ENCODE measurements at regions not wholly inside any gene's neighbourhood (a gene's known extent, or its start where the extent isn't known, plus 50 kb on each side); places are given as distances from the start of the nearest gene placed in this dataset.
"Not testable (repeated sequence)": the region's sequence is repeated elsewhere in the genome, so short reads cannot be mapped to it uniquely, and the experiment has no call there.

DNA sequence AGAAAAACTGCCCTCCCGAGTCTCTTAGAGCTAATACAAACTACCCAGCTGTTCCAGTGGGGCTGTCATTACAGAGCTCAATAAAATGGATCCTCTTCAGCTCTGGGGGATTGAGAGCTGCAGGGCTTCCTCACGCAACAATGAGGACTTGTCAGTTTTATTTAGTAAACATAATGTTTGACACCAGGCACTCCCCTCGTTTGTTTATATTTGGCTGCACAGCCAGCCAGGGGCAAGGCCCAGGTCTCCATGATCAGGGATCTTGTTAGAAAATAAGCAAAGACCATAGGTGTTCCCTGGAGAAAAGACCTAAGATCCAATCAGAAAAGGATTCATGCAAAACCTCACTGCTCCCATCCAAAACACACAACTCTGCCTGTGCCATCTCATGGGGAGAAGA, 158.2 kb downstream of the C1D start:
- DNase-seq (ENCODE audit: low read depth in 2 of 2): no peak

DNA sequence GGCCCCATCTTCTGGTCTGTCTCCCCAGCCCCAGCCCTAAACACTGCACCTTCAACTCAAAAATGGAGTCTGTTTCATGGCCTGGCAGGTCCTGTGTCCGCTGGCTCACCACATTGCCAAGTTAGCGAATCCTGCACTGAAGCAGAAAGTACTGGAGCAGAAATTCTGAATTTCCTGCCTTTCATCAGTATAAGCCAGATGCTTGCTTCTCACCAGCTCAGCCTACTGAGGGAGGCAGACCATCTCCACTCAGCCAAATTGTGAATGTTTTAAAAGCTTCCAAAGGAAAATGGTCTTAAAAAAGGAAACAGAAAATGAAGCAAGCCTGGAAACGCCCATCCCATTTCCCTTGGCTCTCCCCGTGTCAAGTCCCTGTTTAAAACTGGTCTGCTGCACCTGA, 157.8 kb downstream of the C1D start:
- no peak for DNase-seq (ENCODE audit: low read depth in 2 of 2)

DNA sequence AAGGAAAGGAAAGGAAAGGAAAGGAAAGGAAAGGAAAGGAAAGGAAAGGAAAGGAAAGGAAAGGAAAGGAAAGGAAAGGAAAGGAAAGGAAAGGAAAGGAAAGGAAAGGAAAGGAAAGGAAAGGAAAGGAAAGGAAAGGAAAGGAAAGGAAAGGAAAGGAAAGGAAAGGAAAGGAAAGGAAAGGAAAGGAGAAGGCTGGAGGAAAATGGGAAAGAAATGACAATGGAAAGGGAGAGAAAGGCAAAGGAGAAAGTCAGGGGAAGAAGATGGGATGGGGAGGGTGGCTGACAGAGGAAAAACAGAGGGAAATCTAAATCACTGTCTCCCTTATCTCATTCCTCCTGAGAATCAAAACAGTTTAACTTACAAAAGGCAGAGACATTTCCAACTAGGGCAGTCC, 156.3 kb downstream of the C1D start:
- DNase-seq (ENCODE audit: low read depth in 2 of 2): not testable (repeated sequence)

DNA sequence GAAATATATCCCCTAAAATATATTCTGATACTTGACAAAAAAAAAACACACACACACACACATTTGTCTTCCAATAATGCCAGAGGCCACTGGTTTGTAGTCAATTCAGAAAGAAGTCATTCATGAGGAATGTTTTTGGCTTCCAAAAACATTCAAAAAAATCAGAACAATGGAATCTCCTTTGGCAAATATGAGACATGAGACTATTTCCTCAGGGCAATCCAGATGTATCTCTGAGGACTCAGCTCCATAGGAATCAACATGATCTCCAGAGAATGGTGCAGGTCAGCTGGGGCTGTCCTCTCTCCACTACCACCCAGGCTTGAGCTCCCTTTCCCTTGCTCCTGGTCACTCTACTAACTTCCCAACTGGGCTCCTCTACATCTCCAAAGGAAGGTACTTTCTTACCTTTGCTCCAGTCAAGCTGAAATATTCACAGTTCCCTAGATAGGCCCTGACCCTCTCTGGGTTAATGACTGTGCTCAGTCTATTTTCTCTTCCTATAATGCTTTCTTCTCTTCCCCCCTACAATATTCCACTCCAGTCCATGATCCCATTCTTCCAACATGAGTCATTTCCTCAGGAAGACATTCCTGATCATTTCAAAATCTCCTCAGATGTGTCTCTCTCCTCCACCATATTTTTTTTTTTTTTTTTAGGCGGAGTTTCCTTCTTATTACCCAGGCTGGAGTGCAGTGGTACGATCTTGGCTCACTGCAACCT, 145.3 kb downstream of the C1D start:
- DNase-seq (ENCODE audit: low read depth in 2 of 2): no peak

DNA sequence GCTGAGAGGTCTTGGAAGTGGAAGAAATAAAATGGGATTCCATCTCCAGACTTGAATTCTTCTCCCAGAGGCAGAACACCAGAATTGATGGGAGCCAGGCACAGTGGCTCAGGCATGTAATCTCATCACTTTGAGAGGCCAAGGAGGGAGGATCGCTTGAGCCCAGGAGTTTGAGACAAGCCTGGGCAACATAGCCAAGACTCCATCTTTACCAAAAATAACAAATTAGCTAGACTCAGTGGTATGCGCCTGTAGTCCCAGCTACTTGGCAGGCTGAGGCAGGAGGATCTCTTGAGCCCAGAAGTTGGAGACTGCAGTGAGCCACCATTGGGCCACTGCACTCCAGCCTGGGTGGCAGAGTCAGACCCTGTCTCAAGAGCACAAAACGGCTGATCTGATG, 144.3 kb downstream of the C1D start:
- no peak for DNase-seq (ENCODE audit: low read depth in 2 of 2)

DNA sequence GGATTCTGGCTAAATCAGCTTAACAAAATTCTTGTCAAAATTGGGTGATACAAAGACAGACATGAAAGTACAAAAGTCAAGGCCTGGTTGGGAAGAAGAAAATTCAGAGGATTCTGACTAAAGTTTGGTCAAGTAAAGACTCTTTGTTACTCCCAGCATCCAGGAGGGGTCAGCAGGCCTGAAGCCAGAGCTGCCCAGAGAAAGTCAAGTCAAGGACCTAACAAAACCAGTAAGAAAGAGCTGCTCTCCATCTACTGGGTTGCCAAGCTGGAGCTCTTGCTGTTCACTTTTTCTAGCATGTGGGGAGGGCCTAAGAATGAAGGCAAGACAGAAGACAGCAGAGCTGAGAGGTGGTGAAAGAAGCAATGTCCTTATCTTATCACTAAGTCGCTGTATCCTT, 143.3 kb downstream of the C1D start:
- no peak for DNase-seq (ENCODE audit: low read depth in 2 of 2)

DNA sequence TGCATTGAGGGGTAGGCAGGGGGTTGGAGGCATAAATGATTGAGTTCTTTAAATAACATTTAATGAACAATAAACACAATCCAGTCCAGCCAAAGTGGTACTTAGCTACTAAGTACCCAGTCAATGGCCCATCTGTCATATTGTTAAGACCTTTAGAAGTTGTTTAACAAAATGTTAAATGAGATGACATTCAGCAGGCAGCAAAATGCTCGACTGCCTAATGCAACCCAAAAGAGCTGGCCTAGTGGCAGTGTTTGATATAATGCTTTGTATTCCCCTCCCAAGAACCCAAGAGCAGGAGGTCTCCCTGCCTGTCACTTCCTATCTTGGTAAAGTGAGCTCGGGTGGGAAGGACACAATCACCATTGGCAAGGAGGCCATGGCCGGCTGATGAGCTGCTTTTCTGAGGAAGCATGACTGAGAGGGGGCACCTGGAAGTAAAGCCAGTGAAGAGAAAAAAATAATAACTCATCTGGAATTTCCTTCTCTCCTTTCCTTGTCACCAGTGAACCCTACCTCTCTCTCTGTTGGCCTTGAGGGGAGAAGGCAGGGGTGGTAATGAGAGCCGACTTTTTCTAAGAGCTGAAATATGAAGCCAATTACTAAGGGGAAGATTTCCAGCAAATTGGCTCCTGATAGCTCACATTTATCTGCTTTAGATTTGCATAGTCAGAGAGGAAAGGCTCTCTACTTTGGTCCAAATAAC, 140.6 kb downstream of the C1D start:
- no peak for DNase-seq (ENCODE audit: low read depth in 2 of 2)

DNA sequence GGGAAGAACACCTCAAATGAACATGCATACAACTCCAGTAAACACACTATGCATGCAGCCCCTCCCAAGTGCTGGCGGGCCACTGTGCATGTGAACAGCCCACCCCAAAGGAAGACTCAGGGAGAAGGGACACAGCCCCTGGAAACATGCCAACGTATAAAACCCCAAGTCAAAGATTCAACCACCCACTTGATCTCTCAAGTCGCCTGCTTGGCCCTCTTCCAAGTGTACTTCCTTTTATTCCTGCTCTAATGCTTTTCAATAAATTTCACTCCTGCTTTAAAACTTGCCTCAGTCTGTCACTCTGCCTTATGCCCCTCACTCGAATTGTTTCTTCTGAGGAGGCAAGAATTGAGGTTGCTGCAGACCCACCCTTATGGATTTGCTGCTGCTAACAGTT, 139.1 kb downstream of the C1D start:
- DNase-seq (ENCODE audit: low read depth in 2 of 2): no peak

DNA sequence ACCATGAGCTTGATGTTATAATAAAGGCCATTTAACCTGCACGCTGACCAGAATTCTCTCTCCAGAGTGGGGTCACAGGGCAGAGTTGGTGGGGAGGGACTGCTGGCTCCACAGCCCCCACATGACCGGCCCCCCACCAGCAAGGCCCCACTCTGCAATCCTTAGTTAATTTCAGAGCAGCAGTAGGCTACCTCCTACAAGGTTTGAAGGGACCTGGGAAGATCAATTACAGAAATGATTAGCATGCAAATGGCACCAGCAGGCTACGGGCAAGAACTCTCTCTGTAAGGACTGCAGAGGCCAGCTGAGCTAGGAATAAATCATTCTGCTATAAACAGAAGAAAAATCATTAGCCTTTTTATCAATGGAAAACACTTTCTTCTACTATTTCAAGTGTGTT, 135.3 kb downstream of the C1D start:
- no peak for DNase-seq (ENCODE audit: low read depth in 2 of 2)

DNA sequence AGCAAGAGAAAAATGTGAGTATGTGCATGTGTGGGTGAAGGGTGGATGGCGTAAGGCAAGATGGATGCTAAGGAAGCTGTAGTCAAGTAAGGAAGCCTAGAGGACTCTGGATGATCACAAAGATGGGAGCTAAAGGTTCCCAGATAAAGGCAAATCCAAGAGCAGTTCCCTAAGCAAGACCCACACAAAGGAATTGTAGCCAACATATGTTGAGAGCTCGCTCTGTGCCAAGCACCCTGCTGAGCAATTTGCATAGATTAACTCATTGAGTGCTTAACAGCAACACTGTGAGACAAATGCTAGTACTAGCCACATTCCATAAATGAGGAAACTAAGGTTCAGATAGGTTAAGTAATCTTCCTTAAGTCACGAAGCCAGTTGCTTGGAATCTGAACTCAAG, 132.6 kb downstream of the C1D start:
- no peak for DNase-seq (ENCODE audit: low read depth in 2 of 2)

DNA sequence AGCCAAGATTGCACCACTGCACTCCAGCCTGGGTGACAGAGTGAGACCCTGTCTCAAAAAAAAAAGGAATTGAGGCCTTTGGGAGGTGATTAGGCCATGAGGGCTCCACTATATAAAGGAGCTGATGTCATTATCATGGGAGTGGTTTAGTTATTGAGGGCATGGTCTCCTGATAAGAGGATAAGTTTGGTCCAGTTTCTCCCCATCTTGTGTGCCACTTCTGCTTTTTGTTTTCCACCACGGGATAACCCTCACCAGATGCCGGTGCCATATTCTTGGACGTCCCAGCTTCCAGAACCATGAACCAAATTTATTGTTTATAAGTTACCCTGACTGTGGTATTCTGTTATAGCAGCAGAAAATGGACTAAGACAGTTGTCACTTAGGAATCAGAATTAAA, 125.8 kb downstream of the C1D start:
- DNase-seq (ENCODE audit: low read depth in 2 of 2): no peak

DNA sequence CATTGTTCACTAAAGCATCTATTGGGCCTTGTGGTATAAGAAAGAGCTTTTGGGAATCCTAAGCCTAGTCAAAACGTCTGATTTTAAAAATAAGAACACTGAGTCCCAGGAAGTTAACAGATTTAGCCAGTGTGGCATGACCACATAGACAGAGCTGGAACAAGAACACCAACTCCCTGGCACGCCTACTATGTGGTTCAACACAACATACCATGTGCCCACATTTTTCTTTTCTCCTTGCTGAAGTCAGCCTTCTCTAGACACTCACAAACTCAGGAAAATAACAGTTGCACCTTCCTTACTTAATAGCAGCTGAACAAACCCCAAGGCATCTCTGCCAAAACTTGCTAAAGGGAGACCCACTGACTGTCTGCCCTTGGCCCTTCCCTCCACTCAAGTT, 124.8 kb downstream of the C1D start:
- DNase-seq (ENCODE audit: low read depth in 2 of 2): no peak

DNA sequence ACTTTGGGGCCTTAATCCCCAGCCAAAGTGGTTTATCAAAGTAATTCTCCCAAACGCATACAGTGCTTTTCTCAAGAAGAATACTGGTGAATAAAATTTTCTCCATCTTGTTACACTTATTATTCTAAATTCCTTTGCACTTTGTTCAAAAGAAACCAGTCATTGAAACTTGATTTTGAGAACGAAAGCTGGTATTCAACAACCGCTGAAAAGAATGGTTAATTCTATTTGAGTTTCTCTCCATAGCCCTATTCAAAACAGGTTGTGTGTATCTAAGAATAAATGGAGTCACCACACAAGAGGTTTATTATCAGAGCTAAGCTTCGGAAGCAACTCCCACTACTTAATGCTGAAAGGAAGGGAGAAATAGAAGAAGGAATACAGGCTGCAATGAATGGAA, 117.7 kb downstream of the C1D start:
- no peak for DNase-seq (ENCODE audit: low read depth in 2 of 2)

DNA sequence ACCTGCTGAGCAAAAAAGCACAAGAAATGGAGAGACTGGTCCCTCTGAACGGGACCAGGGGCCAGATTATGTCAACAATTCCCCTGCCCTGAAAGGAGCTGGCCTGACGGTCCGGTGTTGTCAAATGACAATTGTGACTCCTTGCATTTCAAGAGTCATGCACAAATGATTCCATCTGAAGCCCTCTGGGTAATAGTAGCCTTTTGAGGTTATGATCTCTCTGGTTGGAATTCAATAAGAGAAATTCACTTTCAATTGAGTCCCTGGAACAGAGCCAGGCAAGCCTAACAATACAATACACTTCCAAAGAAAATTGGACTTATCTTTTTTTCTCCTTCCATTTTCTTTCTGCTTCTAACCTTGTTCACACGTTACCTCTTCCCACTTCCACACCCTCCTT, 116.9 kb downstream of the C1D start:
- DNase-seq (ENCODE audit: low read depth in 2 of 2): no peak

DNA sequence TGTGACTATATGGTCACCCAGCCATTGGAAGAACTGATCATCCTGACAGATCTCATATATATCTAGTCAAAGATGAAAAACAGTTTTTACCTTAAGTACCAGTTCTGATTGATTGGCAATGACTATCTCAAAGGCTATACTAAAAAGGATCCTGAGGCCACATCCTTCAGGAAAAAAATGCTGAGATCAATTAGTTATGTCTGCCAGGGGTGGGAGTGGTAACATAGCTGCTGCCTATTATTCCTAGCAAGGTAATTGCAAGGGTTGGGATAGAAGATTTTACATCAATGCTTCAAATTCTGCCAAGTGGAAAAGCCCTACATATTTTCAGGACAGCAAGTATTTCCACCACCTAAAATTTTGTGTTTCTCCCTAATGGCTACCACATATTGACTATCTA, 114.7 kb downstream of the C1D start:
- DNase-seq (ENCODE audit: low read depth in 2 of 2): no peak

DNA sequence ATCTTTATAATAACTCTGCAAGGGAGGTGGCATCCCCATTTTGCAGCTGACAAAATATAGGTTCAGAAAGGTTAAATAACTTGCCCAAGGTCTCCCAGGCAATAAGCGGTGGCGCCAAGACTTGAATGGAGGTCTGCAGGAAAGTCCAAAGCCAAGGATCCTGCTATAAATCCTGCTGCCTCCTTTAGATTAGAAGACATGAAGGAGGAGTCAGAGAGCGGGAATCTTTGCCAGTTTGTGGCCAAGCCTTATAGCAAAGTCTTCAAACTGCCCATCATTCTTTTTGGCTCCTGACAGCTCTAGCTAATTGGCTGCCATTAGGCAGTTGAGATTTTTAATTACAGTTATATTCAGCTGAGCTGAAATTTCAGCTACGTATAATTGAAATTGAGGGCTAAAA, 114.3 kb downstream of the C1D start:
- no peak for DNase-seq (ENCODE audit: low read depth in 2 of 2)

DNA sequence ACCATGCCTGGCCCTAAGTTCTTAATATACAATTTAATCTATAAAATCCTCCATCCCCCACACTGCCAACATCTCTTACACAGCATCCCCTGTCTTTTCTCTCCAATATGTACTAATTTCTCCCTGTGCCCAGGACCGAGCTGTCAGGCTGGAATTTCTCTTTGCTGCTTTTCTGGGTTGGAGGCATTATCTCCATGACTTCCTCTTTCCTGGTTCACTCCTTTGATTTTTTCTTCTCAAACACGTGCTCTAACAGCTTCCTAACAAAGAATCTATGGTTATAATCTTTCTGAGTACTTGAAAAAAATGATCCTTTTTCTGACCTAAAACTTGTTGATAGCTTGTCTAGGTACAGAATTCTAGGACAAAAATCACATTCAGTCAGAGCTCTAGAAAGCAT, 112.8 kb downstream of the C1D start:
- DNase-seq (ENCODE audit: low read depth in 2 of 2): no peak

DNA sequence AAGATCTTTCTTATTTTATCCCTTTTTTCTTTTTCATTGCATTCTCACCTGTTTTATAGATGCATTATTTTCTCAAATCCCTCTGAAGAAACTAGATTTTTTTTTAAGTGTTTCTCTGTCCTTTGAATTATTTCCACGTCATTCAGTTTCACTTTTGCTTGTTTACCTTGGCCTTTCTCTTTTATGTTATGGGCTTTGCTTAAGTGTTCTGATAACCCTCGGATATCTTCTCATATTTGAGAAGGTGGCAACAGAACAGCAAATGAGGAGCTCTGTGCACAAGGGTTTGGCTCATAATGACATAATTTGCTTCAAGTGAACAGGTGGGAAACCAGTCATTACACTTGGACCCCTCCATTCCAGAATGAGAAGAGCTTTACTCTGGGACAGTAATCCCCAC, 111.9 kb downstream of the C1D start:
- DNase-seq (ENCODE audit: low read depth in 2 of 2): no peak

DNA sequence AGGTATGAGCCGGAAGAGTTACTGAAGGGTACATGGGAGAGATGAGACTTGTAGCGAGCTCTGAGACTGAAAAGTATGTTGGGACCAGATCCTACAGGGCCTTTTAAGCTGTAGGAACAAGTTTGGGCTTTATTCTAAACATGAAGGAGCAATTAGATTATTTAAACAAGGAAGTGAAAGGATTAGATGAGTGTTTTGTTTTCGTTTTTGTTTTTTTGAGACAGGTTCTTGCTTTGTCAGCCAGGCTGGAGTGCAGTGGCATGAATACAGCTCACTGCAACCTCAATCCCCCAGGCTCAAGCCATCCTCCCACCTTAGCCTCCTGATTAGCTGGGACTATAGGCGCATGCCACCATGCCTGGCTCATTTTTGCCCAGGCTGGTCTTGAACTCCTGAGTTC, 110.7 kb downstream of the C1D start:
- no peak for DNase-seq (ENCODE audit: low read depth in 2 of 2)

DNA sequence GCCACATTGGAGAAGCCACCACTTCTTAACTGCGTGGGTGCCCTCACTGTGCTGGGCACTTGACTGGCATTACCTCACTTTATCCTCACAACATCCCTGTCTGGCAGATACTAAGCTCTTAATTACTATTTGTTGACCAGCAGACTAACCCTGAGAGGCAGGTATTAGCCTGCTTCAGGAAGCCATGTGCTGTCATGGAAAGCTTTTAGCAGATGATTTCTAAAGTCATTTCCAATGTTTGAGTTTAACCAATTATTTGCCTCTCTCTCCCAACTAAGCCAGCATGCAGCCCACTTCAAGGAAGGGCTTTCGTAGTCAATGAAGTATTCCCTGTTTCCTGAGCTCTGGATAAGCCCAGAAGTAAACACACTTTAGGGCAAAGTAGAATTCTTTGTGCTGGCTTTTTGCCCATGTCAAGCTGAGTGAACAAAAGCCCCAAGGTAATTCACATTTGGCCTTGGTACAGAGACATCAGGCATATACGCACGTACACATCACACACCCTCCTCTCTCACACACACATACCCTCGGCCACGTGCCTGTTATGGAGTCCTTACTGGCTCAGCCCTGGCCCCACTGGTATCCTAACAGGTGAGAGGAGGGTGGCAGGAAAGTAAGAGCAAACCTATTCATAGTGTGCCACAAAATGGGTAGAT, 108.6 kb downstream of the C1D start:
- DNase-seq (ENCODE audit: low read depth in 2 of 2): no peak

DNA sequence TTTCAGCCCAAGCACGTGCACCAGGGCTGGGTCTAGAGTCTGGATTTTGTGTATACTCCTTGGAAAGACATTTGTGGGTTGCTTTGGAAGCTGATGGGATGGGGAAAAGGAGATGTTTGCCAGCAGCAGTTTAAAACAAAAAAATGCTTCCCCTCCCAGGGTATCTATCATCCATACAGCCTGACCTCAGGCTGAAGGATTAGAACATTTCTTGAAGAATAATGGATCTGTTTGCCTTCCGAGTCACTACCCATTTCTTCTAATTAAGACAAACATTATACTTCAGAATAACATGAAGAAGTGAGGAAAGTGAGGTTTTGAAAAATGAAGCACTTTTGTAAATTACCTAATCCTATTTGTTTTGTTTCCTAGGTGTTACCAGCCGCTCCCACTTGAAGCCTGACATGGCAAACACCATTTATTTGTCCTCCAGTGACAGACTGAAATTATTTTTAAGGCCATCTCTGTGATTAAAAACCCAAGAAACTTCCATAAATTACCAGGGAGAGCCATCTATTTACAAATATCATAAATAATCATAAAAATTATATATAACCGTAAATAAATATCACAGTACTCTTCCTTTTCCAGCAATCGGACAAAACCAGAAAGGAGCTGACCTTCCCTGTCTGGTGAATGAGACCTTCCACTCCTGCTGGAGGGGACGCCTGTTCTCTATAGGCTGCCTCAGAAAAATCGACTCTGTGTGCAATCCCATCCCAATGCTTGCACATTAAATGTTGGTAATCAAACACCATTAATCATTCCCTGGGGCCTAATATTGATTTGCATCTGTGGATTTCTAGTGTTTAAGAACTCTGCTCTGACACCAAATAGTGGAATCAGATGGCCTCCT, 106.8 kb downstream of the C1D start:
- no peak for DNase-seq (ENCODE audit: low read depth in 2 of 2)

DNA sequence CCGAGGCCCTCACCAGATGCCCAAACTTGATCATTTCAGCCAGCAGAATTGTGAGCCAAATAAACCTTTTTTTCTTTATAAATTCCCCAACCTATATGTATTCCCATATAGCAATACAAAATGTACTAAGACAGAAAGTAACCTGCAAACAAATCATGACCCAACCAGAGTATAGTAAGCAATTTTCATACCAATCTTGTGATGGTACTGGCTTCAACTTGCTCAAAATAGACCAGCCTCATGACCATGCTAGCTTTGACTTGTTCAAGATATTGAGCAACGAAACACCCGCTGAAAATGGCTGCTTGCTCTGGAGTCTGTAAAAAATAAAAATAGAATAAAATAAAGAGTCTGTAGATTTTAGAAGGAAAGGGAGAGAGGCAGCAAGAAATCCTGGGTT, 97.6 kb downstream of the C1D start:
- DNase-seq (ENCODE audit: low read depth in 2 of 2): no peak
